ENCODE measurements at regions not wholly inside any gene's neighbourhood (a gene's known extent, or its start where the extent isn't known, plus 50 kb on each side); places are given as distances from the start of the nearest gene placed in this dataset.

- DNase-seq (ENCODE audit: low spot score) (no peak), ATAC-seq (ENCODE audit: low FRiP score) (no peak)
- no peak for TF ChIP-seq CTCF (IDR thresholded peaks at IDR 0.05)
These were observed 216.8 kb upstream of the CITED2 start for GRCh38 chr6:139591075-139591865.

DNA sequence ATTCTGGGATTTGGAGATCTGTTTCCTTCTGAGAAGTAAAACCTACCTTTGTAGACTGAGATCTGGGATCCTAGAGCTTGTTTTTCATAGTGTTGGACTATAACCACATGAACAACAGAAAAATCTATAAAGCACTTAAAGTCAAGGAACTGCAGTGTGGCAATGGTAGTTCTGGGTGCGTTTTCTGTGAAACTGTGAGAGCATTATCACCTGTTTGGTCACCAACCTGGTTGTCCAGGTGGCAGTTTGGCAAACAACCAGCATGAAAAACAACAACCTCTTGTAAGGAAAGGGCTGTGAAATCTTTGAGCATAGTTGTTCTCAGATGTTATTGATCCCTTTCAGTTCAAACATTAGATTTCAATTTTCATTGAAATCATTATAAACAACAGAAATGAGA lies 215.8 kb upstream of the CITED2 start:
- DNase-seq (ENCODE audit: low spot score) (no peak), ATAC-seq (ENCODE audit: low FRiP score) (no peak)
- no peak for TF ChIP-seq CTCF (IDR thresholded peaks at IDR 0.05)

DNA sequence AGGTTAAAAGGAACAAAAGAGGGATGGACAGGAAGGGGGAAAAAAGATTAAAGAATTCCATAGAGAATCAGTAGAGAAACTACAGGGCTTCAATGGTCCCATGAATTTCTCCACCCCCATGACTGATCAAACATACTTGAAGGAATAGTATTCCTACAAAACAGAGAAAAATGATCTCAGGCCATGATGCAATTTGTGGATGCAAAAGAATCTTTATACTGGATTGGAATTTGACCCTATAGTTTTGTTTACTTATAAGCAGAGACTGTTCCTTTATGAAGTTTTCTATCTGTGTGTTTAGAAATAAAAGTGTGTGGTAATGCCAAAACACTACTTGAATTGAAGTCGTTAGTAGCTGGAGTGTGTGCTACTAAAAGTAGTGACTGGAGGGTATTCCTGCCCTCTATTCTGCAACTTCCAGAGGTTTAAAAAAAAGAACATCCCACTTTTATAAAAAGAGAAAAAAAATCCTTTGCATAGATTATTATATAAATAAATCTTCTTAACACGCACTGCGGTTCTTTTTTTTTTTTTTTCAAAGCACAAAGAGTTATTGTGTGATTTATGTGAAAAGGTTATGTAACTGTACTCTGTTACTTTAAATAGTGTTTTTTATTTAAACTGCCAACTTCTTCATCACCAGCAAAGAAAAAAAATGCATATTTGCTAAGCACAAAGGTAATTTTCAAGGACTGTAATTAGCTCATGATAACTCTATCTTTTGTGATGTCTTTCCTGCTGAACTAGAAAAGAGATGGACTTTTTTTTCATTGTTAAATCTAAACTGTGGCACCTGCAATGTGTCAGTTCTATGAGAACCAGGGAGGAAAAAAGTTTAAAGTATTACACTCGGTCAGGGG lies 214.5 kb upstream of the CITED2 start:
- no peak for TF ChIP-seq CTCF (IDR thresholded peaks at IDR 0.05)
- ATAC-seq (ENCODE audit: low FRiP score) (no peak), DNase-seq (ENCODE audit: low spot score) (no peak)

GRCh38 chr6:139588076-139588639 lies 213.7 kb upstream of the CITED2 start:
- no peak for TF ChIP-seq CTCF (IDR thresholded peaks at IDR 0.05)
- DNase-seq (ENCODE audit: low spot score) (no peak), ATAC-seq (ENCODE audit: low FRiP score) (no peak)

DNA sequence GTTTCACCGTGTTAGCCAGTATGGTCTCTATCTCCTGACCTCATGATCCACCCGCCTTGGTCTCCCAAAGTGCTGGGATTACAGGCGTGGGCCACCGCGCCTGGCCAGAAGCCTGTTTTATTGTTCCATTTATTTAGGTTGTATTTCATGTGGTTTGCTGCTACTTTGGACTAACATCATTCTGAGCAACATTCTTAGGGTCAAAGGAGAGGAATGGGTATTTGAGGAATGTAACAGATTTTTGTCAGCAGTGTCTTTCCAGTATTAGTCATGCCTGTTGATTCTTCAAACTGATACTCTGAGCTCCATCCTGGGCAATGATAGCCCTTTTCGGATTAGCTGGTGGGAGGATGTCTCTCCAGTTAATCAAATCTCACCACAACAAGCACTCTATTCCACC lies 213.0 kb upstream of the CITED2 start:
- no peak for ATAC-seq (ENCODE audit: low FRiP score)
- TF ChIP-seq CTCF (IDR thresholded peaks at IDR 0.05), result no peak

GRCh38 chr6:139586273-139586672 lies 211.8 kb upstream of the CITED2 start:
- TF ChIP-seq CTCF (IDR thresholded peaks at IDR 0.05), result no peak
- ATAC-seq (ENCODE audit: low FRiP score), result no peak
- no peak for DNase-seq (ENCODE audit: low spot score)

More for the DNA sequence above, 213.0 kb upstream of the CITED2 start:
- no peak for DNase-seq (ENCODE audit: low spot score)
